ENCODE measurements at regions not wholly inside any gene's neighbourhood (a gene's known extent, or its start where the extent isn't known, plus 50 kb on each side); places are given as distances from the start of the nearest gene placed in this dataset.

DNA sequence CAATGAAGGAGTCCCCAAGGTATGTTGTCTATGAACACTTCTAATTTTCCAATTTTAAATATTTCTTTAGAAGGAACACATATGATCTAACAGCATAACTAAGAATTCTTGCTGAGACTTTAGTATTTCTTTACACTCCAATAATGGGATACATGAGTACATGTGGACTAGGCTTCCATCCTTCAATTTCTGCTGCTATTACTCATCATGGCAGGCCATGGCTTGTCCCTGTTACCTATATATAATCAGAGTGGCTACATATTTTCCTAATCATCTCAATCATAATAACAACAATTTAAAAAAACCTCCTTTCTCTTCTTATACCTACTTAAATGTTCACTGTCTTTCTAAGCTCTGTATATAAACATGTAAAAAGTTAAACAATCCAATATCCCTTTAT, 60.3 kb upstream of the TAC1 start:
- no peak for TF ChIP-seq NFRKB (IDR thresholded peaks at IDR 0.05)
- no peak for TF ChIP-seq SP1 (IDR thresholded peaks at IDR 0.05)
- TF ChIP-seq SUZ12 (IDR thresholded peaks at IDR 0.05) = no peak
- TF ChIP-seq ELF4 (IDR thresholded peaks at IDR 0.05) = no peak
- no peak for TF ChIP-seq ZNF384 (IDR thresholded peaks at IDR 0.05)
- TF ChIP-seq LEF1 (IDR thresholded peaks at IDR 0.05; ENCODE audit: borderline replicate concordance) = no peak

Data from HEK293T (cell line).